ENCODE measurements at regions not wholly inside any gene's neighbourhood (a gene's known extent, or its start where the extent isn't known, plus 50 kb on each side); places are given as distances from the start of the nearest gene placed in this dataset.
"Not testable (repeated sequence)": the region's sequence is repeated elsewhere in the genome, so short reads cannot be mapped to it uniquely, and the experiment has no call there.

DNA sequence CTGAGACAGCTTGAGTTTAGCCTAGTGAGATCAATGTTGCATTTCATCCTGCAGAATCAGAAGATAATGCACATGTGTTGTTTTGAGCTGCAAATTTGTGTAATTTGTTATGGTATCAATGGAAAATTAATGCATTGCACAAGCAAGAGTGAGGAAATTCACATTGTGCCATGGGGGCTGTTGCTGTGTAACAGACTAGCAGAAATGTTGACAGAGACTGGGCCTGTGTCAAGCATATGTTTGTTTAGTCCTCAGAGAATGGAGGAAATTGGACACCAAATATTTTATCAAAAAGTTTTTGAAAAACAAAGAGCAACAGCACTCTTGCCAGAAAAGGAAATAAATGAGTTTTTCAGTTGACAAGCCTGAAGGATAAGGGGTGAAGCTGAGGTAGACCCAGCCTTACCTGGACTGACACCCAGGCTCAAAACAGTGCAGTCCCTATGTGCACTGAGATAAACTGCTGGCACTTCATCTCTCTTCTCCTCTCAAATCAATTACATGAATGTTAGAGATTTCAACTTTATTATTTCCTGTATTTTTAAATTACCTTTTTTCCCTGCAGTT is 1150.0 kb downstream of the FSCB start:
- Histone ChIP-seq H3K4me1 (no peaks in the 10 kb centered on the region), H3K27me3 (no peaks in the 10 kb centered on the region), H3K27ac (no peak overlapping the region), H3K9me3 (no peaks in the 10 kb centered on the region), H3K4me3 (no peak overlapping the region), H3K36me3 (no peaks in the 10 kb centered on the region)
- TF ChIP-seq, protein P1, sequence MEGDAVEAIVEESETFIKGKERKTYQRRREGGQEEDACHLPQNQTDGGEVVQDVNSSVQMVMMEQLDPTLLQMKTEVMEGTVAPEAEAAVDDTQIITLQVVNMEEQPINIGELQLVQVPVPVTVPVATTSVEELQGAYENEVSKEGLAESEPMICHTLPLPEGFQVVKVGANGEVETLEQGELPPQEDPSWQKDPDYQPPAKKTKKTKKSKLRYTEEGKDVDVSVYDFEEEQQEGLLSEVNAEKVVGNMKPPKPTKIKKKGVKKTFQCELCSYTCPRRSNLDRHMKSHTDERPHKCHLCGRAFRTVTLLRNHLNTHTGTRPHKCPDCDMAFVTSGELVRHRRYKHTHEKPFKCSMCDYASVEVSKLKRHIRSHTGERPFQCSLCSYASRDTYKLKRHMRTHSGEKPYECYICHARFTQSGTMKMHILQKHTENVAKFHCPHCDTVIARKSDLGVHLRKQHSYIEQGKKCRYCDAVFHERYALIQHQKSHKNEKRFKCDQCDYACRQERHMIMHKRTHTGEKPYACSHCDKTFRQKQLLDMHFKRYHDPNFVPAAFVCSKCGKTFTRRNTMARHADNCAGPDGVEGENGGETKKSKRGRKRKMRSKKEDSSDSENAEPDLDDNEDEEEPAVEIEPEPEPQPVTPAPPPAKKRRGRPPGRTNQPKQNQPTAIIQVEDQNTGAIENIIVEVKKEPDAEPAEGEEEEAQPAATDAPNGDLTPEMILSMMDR (IDR thresholded peaks at IDR 0.05) = no peak
- TF ChIP-seq POLR2A (IDR thresholded peaks at IDR 0.05) (no peak), POLR2AphosphoS5 (IDR thresholded peaks at IDR 0.05; ENCODE audit: insufficient read depth in 1 of 2, low read depth in 1 of 2) (no peak)
- no peak for DNase-seq (ENCODE audit: extremely low spot score in 2 of 2)
- intact Hi-C loops (cut with DNase I) = no loop called here

GRCh38 chr14:43356382-43356781 is 1150.7 kb downstream of the FSCB start:
- H3K27me3 ChIP-seq = no peaks in the 10 kb centered on the region
- intact Hi-C loops (cut with DNase I) = no loop called here
- H3K27ac ChIP-seq = no peak overlapping the region
- no peaks in the 10 kb centered on the region for H3K36me3 ChIP-seq
- no peaks in the 10 kb centered on the region for H3K4me1 ChIP-seq
- no peak for DNase-seq (ENCODE audit: extremely low spot score in 2 of 2)
- TF ChIP-seq POLR2A (IDR thresholded peaks at IDR 0.05) = no peak
- TF ChIP-seq, protein P1 (IDR thresholded peaks at IDR 0.05) = no peak
- TF ChIP-seq POLR2AphosphoS5 (IDR thresholded peaks at IDR 0.05; ENCODE audit: insufficient read depth in 1 of 2, low read depth in 1 of 2) = no peak
- no peaks in the 10 kb centered on the region for H3K9me3 ChIP-seq
- H3K4me3 ChIP-seq = no peak overlapping the region

- intact Hi-C loops (cut with DNase I) = no loop called here
- Histone ChIP-seq H3K4me3 (no peak overlapping the region), H3K27ac (no peak overlapping the region), H3K36me3 (no peaks in the 10 kb centered on the region), H3K9me3 (no peaks in the 10 kb centered on the region), H3K27me3 (no peaks in the 10 kb centered on the region), H3K4me1 (no peaks in the 10 kb centered on the region)
- TF ChIP-seq POLR2AphosphoS5 (IDR thresholded peaks at IDR 0.05; ENCODE audit: insufficient read depth in 1 of 2, low read depth in 1 of 2) (no peak), POLR2A (IDR thresholded peaks at IDR 0.05) (no peak)
- TF ChIP-seq, protein P1 (IDR thresholded peaks at IDR 0.05) = no peak
- DNase-seq (ENCODE audit: extremely low spot score in 2 of 2) = no peak
Measured at GRCh38 chr14:43341921-43342320, 1165.2 kb downstream of the FSCB start.

GRCh38 chr14:43338713-43339112 is 1168.4 kb downstream of the FSCB start:
- no peaks in the 10 kb centered on the region for H3K36me3 ChIP-seq
- no peak overlapping the region for H3K27ac ChIP-seq
- H3K4me1 ChIP-seq = no peaks in the 10 kb centered on the region
- no peaks in the 10 kb centered on the region for H3K9me3 ChIP-seq
- no peaks in the 10 kb centered on the region for H3K27me3 ChIP-seq
- H3K4me3 ChIP-seq = no peak overlapping the region
- TF ChIP-seq POLR2AphosphoS5 (IDR thresholded peaks at IDR 0.05; ENCODE audit: insufficient read depth in 1 of 2, low read depth in 1 of 2) = no peak
- TF ChIP-seq POLR2A (IDR thresholded peaks at IDR 0.05) = no peak
- TF ChIP-seq, protein P1 (IDR thresholded peaks at IDR 0.05) = no peak
- DNase-seq (ENCODE audit: extremely low spot score in 2 of 2) = no peak
- intact Hi-C loops (cut with DNase I) = no loop called here

GRCh38 chr14:43336351-43336750 is 1170.7 kb downstream of the FSCB start:
- Histone ChIP-seq H3K9me3 (no peaks in the 10 kb centered on the region), H3K27me3 (no peaks in the 10 kb centered on the region), H3K27ac (no peak overlapping the region), H3K36me3 (no peaks in the 10 kb centered on the region), H3K4me3 (no peak overlapping the region), H3K4me1 (no peaks in the 10 kb centered on the region)
- TF ChIP-seq, protein P1 (IDR thresholded peaks at IDR 0.05) = no peak
- no peak for TF ChIP-seq POLR2AphosphoS5 (IDR thresholded peaks at IDR 0.05; ENCODE audit: insufficient read depth in 1 of 2, low read depth in 1 of 2)
- TF ChIP-seq POLR2A (IDR thresholded peaks at IDR 0.05) = no peak
- no peak for DNase-seq (ENCODE audit: extremely low spot score in 2 of 2)
- intact Hi-C loops (cut with DNase I) = no loop called here

GRCh38 chr14:43326501-43327407 is 1180.3 kb downstream of the FSCB start:
- H3K36me3 ChIP-seq; DNase-seq (ENCODE audit: extremely low spot score in 2 of 2): not testable (repeated sequence)

More at GRCh38 chr14:43326501-43327407, 1180.3 kb downstream of the FSCB start:
- H3K4me1 ChIP-seq; H3K9me3 ChIP-seq; H3K27me3 ChIP-seq; H3K27ac ChIP-seq; intact Hi-C loops (cut with DNase I); H3K4me3 ChIP-seq: not testable (repeated sequence)
